CD8-positive, alpha-beta memory T cell (primary cell): ENCODE measurements at regions not wholly inside any gene's neighbourhood (a gene's known extent, or its start where the extent isn't known, plus 50 kb on each side); places are given as distances from the start of the nearest gene placed in this dataset.

Experiments used
- CTCF ChIA-PET: fragments of 350-600 bp; sonication (Branson Sonifier 250); formaldehyde crosslinking; loops from one replicate; lab custom pipeline; 2021; ENCODE audit warnings: antibody characterized with exemption; lab: Charles Lee
- POLR2A ChIA-PET: fragments of 350-600 bp; sonication (Branson Sonifier 250); formaldehyde crosslinking; loops from one replicate; lab custom pipeline; 2021; ENCODE audit warnings: antibody characterized with exemption; lab: Charles Lee
- DNase-seq, 5 donors: peaks; one replicate each; pipeline versions ENCODE4 v3.0.0 to v3.0.0-alpha.2; 2020 to 2022; ENCODE audit warnings: mixed read lengths in 1 of 5
- H3K27ac ChIP-seq: one replicate; pipeline ENCODE4 v1.7.0; 2013; ENCODE audit warnings: low read depth, mild to moderate bottlenecking, low read length, moderate library complexity
- H3K27me3 ChIP-seq: 2 replicates; pipeline ENCODE4 v1.7.0; 2013; ENCODE audit warnings: low read length, mild to moderate bottlenecking; ENCODE audit not compliant: insufficient read depth, poor library complexity, severe bottlenecking
- H3K36me3 ChIP-seq: 2 replicates; pipeline ENCODE4 v1.7.0; 2013; ENCODE audit warnings: mild to moderate bottlenecking, low read length, moderate library complexity; ENCODE audit not compliant: insufficient read depth
- H3K4me1 ChIP-seq: 2 replicates; pipeline ENCODE4 v1.7.0; 2013; ENCODE audit warnings: mild to moderate bottlenecking, low read length, moderate library complexity; ENCODE audit not compliant: insufficient read depth
- H3K4me3 ChIP-seq: 2 replicates; pipeline ENCODE4 v1.7.0; 2013; ENCODE audit warnings: mild to moderate bottlenecking, low read length
- H3K9me3 ChIP-seq: 2 replicates; pipeline ENCODE4 v1.7.0; 2013; ENCODE audit warnings: mild to moderate bottlenecking, low read length
- H3K27ac Mint-ChIP-seq, 8 donors: one replicate each; pipeline ENCODE4 v1.8.0; 2020 to 2021; ENCODE audit warnings: mixed read lengths in 8 of 8, mild to moderate bottlenecking in 6 of 8, inconsistent platforms in 3 of 8, moderate library complexity in 3 of 8
- H3K27me3 Mint-ChIP-seq, 2 donors: one replicate each; pipeline ENCODE4 v1.8.0; 2020 to 2021; ENCODE audit warnings: mixed read lengths in 2 of 2, mild to moderate bottlenecking in 1 of 2, moderate library complexity in 1 of 2
- H3K36me3 Mint-ChIP-seq, 3 donors: one replicate each; pipeline ENCODE4 v1.8.0; 2020 to 2021; ENCODE audit warnings: mixed read lengths in 3 of 3, inconsistent platforms in 1 of 3, mild to moderate bottlenecking in 1 of 3
- H3K4me1 Mint-ChIP-seq, 3 donors: one replicate each; pipeline ENCODE4 v1.8.0; 2020 to 2021; ENCODE audit warnings: mixed read lengths in 3 of 3, inconsistent platforms in 1 of 3, mild to moderate bottlenecking in 1 of 3
- H3K4me3 Mint-ChIP-seq, 7 donors: one replicate each; pipeline ENCODE4 v1.8.0; 2020 to 2021; ENCODE audit warnings: mixed read lengths in 7 of 7, mild to moderate bottlenecking in 6 of 7, moderate library complexity in 4 of 7, inconsistent platforms in 2 of 7
- H3K9me3 Mint-ChIP-seq, 5 donors: one replicate each; pipeline ENCODE4 v1.8.0; 2020 to 2022; ENCODE audit warnings: mixed read lengths in 5 of 5, mild to moderate bottlenecking in 3 of 5, moderate library complexity in 2 of 5, inconsistent platforms in 1 of 5

DNA sequence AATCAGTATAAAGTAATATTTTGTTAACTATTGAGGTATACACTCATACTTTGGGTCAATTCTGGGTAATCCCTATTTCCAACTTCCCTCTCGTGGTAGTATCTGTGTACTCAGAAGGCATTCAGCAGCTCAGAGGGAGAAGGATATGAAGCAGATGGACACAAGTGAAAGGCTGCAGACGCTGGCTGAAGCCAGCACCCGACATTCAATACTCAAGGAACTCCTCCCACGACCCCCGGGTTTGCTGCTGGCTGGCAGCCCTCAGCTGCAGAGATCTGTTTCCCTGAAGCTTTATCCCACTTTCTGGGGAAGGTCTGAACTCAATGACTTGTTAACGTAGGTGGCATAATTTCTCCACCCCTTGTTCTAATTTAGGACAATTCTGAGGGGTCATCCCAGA, 847.3 kb upstream of the SOX11 start:
- no peak overlapping the region for H3K4me3 Mint-ChIP-seq
- Histone ChIP-seq H3K36me3 (no peaks in the 10 kb centered on the region), H3K4me3 (no peak overlapping the region), H3K27me3 (no peaks in the 10 kb centered on the region), H3K27ac (no peak overlapping the region), H3K4me1 (no peaks in the 10 kb centered on the region), H3K9me3 (no peaks in the 10 kb centered on the region)
- POLR2A ChIA-PET = no interaction called here
- H3K27ac Mint-ChIP-seq = no peak overlapping the region
- peaks cover 6 to 36% (median 13%) of the 10 kb centered on the region in 5 donors for H3K9me3 Mint-ChIP-seq
- no peak for DNase-seq
- CTCF ChIA-PET = no interaction called here
- no peaks in the 10 kb centered on the region for H3K36me3 Mint-ChIP-seq
- no peaks in the 10 kb centered on the region for H3K27me3 Mint-ChIP-seq
- no peaks in the 10 kb centered on the region for H3K4me1 Mint-ChIP-seq

GRCh38 chr2:4862031-4862430, 830.2 kb upstream of the SOX11 start:
- H3K4me1 ChIP-seq = no peaks in the 10 kb centered on the region

GRCh38 chr2:4866198-4866597, 826.0 kb upstream of the SOX11 start:
- POLR2A ChIA-PET = no interaction called here
- Mint-ChIP-seq H3K36me3 (no peaks in the 10 kb centered on the region), H3K4me3 (no peak overlapping the region), H3K27me3 (no peaks in the 10 kb centered on the region), H3K9me3 (peaks cover 3 to 26% (median 5%) of the 10 kb centered on the region in 5 donors), H3K4me1 (no peaks in the 10 kb centered on the region), H3K27ac (no peak overlapping the region)
- Histone ChIP-seq H3K27me3 (no peaks in the 10 kb centered on the region), H3K4me1 (no peaks in the 10 kb centered on the region), H3K36me3 (no peaks in the 10 kb centered on the region), H3K4me3 (no peak overlapping the region), H3K9me3 (no peaks in the 10 kb centered on the region), H3K27ac (no peak overlapping the region)
- DNase-seq = no peak
- CTCF ChIA-PET = no interaction called here

More at GRCh38 chr2:4862031-4862430, 830.2 kb upstream of the SOX11 start:
- Mint-ChIP-seq H3K4me3 (no peak overlapping the region), H3K4me1 (no peaks in the 10 kb centered on the region), H3K27ac (no peak overlapping the region), H3K9me3 (peaks cover 4 to 24% (median 10%) of the 10 kb centered on the region in 5 donors), H3K27me3 (no peaks in the 10 kb centered on the region), H3K36me3 (no peaks in the 10 kb centered on the region)
- H3K36me3 ChIP-seq = no peaks in the 10 kb centered on the region
- no peak for DNase-seq
- no peak overlapping the region for H3K27ac ChIP-seq
- ChIA-PET CTCF (no interaction called here), POLR2A (no interaction called here)
- no peaks in the 10 kb centered on the region for H3K27me3 ChIP-seq
- no peak overlapping the region for H3K4me3 ChIP-seq
- no peaks in the 10 kb centered on the region for H3K9me3 ChIP-seq

DNA sequence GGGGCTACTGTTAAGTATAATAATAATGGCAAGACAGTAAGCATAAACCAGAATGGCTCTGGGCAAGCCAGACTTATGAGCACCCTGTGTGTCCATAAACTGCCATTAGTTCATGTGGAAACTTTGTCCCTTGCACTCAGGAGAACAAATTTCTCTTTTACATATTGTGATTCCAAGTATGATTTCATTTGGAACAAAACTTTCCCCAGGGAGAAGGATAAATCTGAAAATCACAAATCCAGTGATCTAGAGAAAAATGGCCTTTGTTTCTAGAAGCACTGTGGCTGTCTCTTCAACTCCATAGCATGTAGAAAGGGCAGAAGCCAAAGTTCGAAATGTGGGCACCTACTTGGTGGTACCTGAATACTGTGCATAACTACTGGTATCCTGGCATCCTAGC, 823.7 kb upstream of the SOX11 start:
- Mint-ChIP-seq H3K27ac (no peak overlapping the region), H3K4me1 (no peaks in the 10 kb centered on the region), H3K36me3 (no peaks in the 10 kb centered on the region), H3K9me3 (peaks cover 2 to 17% (median 5%) of the 10 kb centered on the region in 5 donors), H3K27me3 (no peaks in the 10 kb centered on the region), H3K4me3 (no peak overlapping the region)
- H3K27me3 ChIP-seq = no peaks in the 10 kb centered on the region
- H3K4me1 ChIP-seq = no peaks in the 10 kb centered on the region
- no peak overlapping the region for H3K27ac ChIP-seq
- H3K4me3 ChIP-seq = no peak overlapping the region
- no peak for DNase-seq
- ChIA-PET CTCF (no interaction called here), POLR2A (no interaction called here)
- no peaks in the 10 kb centered on the region for H3K9me3 ChIP-seq
- H3K36me3 ChIP-seq = no peaks in the 10 kb centered on the region

DNA sequence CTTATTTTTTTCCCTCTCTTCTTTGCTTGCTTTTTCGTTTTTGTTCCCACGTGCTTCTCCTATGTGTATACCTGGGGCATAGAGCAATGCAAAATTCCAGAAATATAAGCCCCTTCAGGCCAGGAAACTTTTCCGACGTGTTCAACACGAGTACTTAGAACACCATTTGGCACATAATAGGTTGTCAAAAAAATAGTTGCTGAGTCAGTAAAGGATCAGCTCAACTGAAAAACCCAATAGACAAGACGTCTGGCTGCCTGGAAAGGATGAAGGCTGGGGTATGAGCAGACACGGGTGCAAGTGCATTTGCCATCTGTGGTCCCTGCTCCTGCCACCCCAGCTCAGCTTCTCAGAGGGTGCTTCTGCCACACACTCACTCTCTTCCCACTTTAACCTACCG, 823.0 kb upstream of the SOX11 start:
- Mint-ChIP-seq H3K4me3 (no peak overlapping the region), H3K27me3 (no peaks in the 10 kb centered on the region), H3K36me3 (no peaks in the 10 kb centered on the region), H3K4me1 (no peaks in the 10 kb centered on the region), H3K27ac (no peak overlapping the region), H3K9me3 (peaks cover 2 to 17% (median 6%) of the 10 kb centered on the region in 5 donors)
- ChIA-PET CTCF (no interaction called here), POLR2A (no interaction called here)
- no peak overlapping the region for H3K4me3 ChIP-seq
- no peaks in the 10 kb centered on the region for H3K27me3 ChIP-seq
- no peak for DNase-seq
- no peak overlapping the region for H3K27ac ChIP-seq
- H3K4me1 ChIP-seq = no peaks in the 10 kb centered on the region
- no peaks in the 10 kb centered on the region for H3K36me3 ChIP-seq
- no peaks in the 10 kb centered on the region for H3K9me3 ChIP-seq

GRCh38 chr2:4873364-4873763, 818.8 kb upstream of the SOX11 start:
- Histone ChIP-seq H3K27ac (no peak overlapping the region), H3K4me1 (no peaks in the 10 kb centered on the region), H3K27me3 (no peaks in the 10 kb centered on the region), H3K36me3 (no peaks in the 10 kb centered on the region), H3K4me3 (no peak overlapping the region), H3K9me3 (no peaks in the 10 kb centered on the region)
- Mint-ChIP-seq H3K36me3 (no peaks in the 10 kb centered on the region), H3K9me3 (peaks cover 3 to 12% (median 7%) of the 10 kb centered on the region in 5 donors), H3K4me1 (no peaks in the 10 kb centered on the region), H3K4me3 (no peak overlapping the region), H3K27ac (no peak overlapping the region), H3K27me3 (no peaks in the 10 kb centered on the region)
- POLR2A ChIA-PET = no interaction called here
- CTCF ChIA-PET = no interaction called here
- DNase-seq = no peak

DNA sequence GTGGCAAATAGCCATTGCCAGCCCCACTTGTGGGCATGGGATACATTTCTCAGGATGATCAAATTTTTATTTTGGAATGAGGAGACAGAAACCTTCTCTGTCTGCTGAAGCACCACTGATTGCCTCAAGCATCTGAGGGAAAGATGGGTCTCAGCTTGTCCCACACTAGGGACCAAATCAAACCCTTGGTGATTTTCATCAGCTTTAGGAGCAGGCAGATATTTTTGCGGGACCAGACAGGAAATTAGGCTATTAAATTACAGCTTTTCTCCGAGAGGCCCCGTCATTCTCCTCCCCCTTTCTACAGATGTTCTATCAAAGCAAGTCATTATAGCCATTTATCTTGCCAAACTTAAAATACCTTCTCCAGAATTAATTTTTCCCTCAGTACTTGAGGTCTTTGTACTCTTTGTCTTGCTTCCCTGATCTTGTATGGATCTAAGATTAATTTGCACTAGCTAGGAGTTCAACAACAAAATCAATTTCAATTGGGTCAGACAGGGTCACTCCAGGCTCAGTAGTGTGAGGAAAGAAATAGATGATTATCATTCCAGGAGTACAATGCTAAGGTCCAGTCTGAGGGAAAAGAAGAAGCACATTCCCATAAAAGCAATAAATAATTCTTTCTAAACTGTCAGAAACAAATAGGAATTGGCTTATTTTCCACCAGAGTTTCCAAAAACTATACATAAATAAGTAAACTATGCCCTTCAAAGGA, 818.1 kb upstream of the SOX11 start:
- no peaks in the 10 kb centered on the region for H3K9me3 ChIP-seq
- Mint-ChIP-seq H3K36me3 (no peaks in the 10 kb centered on the region), H3K27me3 (no peaks in the 10 kb centered on the region), H3K4me3 (no peak overlapping the region), H3K4me1 (no peaks in the 10 kb centered on the region), H3K9me3 (peaks cover 0 to 12% (median 3%) of the 10 kb centered on the region in 5 donors), H3K27ac (no peak overlapping the region)
- H3K27me3 ChIP-seq = no peaks in the 10 kb centered on the region
- no peak for DNase-seq
- no peak overlapping the region for H3K4me3 ChIP-seq
- no peaks in the 10 kb centered on the region for H3K36me3 ChIP-seq
- ChIA-PET CTCF (no interaction called here), POLR2A (no interaction called here)
- no peaks in the 10 kb centered on the region for H3K4me1 ChIP-seq
- no peak overlapping the region for H3K27ac ChIP-seq

DNA sequence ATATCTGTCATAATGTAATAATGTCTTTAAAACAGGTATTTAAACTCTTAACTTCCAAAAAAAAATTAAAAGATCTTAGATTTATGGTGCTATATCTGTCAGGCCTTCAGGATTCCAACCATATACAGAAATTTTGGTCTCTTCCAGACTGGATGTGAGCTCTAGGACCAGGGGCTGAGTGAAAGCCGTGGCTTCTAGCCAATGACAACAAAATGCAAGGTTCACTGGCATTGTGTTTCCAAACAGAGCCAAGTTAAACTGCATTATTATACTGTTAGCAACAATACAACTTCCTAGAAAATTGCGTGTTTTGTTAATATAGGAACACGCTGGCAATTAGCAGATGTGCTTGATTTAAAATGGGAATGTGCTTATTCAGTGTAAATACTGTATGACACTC, 809.8 kb upstream of the SOX11 start:
- H3K27me3 ChIP-seq = no peaks in the 10 kb centered on the region
- no peaks in the 10 kb centered on the region for H3K4me1 ChIP-seq
- H3K9me3 Mint-ChIP-seq = peaks cover 0 to 23% (median 11%) of the 10 kb centered on the region in 5 donors
- no peak for DNase-seq
- H3K4me3 ChIP-seq = no peak overlapping the region
- H3K36me3 Mint-ChIP-seq = no peaks in the 10 kb centered on the region
- CTCF ChIA-PET = no interaction called here
- no peak overlapping the region for H3K27ac Mint-ChIP-seq
- no peaks in the 10 kb centered on the region for H3K27me3 Mint-ChIP-seq
- H3K4me3 Mint-ChIP-seq = no peak overlapping the region
- no peaks in the 10 kb centered on the region for H3K36me3 ChIP-seq
- no peaks in the 10 kb centered on the region for H3K9me3 ChIP-seq
- no peak overlapping the region for H3K27ac ChIP-seq
- H3K4me1 Mint-ChIP-seq = no peaks in the 10 kb centered on the region
- POLR2A ChIA-PET = no interaction called here
